Ammon's horn (tissue), 1 donor: ENCODE measurements at regions not wholly inside any gene's neighbourhood (a gene's known extent, or its start where the extent isn't known, plus 50 kb on each side); places are given as distances from the start of the nearest gene placed in this dataset.

Experiments used
- DNase-seq: peaks from one replicate; pipeline ENCODE4 v3.0.0-alpha.2; 2016; ENCODE audit warnings: low spot score

GRCh38 chr7:371119-371778 lies 81.3 kb downstream of the FOXL3 start:
- DNase-seq: no peak

GRCh38 chr7:371779-372545 lies 82.0 kb downstream of the FOXL3 start:
- no peak for DNase-seq

DNA sequence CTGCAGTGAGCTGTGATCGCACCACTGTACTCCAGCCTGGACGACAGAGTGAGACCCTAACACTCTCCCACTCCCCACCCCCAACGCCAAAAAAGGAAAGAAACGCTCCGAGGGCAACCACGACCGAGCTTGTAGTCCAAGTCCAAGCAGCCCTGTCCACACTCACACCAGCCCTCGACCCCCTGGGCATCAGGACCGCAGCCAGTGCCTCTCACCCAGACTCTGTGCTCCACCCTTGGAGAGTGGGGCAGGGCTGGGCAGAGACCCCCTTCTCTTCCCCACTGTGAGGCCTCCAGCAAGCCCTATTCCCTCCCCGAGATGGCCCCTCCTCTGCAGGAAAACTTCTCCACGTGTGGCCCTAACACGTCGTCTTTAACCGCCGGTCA lies 82.6 kb downstream of the FOXL3 start:
- DNase-seq: no peak

DNA sequence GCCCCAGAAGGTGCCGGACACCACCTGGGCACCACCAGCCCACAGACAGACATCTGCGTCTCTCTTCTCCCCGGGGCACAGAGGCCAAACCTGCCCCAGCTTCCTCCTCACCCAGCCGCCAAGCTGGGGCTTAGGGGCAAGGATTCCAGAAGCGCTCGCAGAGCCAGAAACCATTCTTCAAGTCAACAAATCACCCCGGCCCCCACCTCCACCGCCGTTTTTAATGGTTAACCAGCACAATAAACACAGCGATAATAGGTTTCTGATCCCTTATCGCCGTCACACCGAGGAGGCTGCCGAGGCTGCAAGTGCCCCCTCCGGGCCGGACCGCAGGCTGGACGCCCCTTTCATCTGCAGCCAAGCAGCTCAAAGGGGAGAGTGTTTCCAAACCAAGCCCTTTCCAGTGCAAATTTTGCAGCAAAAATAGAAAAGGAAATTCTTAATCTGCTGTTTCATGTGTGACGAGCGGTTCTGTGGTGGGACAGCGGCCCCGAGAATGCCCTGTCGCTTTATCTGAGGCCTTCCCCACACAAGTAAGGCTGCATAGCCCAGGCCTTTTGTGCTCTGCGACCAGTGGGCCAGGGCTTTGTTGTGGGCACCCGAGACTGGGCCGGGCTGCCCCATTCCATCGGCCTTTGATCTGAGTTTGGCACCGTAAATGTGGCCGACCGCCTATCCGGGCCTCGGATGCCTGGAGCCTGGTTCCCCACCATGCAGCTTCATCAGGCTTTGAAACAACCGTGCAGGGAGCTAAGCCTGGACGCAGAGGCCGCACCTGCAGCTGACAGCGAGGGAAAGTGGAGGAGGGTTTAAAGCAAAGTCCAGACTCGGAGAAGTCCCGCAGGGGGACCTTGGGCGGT lies 83.2 kb downstream of the FOXL3 start:
- DNase-seq: no peak

- no peak for DNase-seq
Measured at GRCh38 chr7:373818-374705, 84.1 kb downstream of the FOXL3 start.

DNA sequence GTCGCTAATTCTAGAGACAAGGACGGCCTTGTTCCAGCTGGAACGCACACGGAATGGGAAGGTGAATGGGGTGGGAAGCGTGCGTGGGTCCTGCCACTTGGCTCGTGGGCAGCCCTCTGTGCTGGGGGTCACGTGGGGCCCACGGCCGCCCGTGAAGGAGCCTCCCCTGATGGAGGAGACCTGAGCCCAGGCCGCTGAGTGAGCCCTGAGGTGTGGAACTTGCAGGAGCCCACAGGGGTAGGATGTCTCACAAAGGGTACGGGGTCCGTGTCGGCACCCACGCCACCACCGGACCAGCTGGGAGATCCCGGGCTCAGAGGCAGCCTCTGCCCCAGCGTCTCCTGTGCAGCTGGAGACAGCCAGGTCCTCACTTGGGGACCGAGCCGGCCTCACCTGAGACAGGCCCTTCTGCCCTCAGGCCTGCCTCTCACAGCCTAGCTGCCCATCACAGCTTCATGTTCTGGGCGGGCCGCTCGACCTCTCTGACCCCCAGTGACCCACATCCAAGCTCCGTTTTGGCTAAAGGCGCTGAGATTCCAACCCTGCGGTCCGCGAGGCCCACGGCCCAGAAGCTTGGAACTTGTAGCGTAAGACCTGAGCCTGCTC lies 84.8 kb downstream of the FOXL3 start:
- DNase-seq: no peak

GRCh38 chr7:375321-375831 lies 85.4 kb downstream of the FOXL3 start:
- DNase-seq: no peak

DNA sequence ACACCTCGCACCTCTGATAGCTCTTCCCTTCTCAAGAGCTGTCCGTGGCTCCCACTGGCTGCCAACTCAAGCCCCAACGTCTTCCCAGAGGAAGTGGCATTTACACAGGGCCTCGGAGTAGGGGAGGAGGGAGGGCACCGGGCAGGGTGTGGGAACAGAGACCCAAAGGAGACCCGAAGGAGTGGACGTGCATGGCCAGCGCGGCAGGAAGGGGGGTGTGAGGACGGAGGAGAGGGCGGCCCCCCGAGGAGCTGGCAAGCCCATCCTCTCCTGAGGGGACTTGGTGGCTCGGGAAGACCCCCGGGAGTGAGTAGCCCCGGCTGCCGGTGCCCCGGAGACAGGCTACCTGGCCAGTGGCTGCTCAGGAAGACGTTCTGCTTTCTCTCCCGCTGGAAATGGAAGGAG lies 85.9 kb downstream of the FOXL3 start:
- DNase-seq: no peak

DNA sequence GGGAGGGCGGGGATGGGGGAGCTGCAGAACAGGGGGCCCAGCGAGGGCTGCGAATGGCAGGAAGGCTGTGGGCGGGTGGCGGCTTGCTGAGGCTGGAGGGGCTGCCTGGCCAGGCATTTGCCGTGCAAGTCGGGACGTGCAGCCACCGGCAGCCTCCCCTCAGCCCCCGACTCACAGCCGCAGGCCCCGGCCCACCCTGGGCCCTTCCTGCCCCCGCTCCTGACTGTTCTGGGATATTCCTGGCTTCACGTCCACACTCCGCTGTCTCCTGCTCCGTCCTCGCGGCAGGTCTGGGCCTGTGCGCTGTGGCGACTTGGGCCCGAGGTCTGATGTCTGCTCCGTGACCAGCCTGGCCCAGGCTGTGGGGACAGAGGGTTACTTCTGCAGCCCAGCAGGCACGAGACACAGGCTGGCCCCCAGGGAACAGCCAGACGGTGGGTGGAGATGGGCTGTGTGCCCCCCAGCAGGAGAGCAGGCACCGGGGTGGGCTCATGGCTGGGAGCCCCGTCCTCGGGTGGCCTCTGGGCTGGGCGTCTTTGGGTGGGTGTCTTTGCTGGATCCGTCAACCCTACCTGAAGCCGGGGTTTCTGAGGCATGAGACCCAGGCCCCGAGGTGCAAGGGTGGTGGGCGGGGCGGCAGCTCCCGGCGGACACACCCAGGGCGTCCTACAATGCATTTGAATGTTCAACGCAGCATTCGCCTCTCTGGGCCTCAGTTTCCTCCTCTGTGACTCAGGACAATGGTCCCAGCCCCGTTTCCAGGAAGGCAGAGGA lies 86.5 kb downstream of the FOXL3 start:
- DNase-seq: no peak

- DNase-seq: no peak
Measured at GRCh38 chr7:377080-378040, 87.4 kb downstream of the FOXL3 start.

DNA sequence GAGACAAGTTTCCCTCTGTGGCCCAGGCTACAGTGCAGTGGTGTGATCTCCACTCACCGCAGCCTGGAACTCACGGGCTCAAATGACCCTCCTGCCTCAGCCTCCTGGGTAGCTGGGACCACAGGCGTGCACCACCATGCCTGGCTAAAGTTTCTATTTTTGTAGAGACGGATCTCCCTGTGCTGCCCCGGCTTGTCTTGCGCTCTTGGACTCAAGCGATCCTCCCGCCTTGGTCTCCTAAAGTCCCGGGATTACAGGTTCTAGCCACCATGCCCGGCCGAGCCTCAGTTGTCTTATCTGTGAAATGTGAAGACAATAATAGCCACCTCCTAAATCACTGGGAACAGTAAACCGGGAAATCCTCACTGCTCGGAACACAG lies 88.1 kb downstream of the FOXL3 start:
- no peak for DNase-seq

DNA sequence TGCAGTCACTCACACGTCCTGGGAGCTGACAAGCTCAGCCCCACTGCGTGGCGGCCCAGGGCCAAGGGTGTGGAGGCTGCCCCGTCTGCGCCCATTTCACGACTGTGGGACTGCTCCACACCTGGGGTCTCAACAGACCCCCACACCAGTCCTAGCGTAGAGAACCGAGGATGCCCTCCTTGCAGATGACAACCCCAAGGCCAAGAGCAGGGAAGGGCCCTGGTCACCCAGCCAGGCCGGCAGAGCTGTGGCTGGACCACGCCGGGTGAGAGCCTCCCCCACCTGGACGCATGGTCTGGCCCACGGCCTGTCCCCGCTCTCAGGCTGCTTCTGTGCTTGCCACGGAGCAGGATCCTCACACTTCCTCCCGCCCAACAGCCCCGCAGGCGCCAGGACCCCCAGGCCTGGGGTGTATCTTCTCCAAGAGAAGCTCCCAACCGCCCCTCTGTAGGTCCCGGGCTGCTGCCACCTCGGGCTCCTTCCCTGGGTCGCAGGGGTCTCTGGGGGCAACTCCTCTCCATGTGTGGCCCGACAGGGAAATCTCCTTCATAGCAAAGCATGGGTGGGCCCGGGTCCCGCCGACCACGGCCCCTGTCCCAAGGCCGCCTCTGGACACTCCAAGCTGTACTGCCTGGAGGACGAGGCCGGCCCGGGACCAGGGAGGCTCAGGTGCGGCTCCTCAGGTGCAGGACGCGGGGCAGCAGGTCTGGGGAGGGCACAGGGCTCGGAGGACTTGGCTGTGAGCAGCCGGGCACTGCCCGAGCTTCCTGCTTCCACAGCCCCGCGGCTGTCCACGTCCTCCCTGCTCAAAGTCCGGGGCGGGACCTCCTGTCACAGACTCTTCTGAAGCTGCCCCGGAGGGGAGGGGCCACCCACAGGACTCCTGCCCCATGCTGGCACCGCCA lies 88.8 kb downstream of the FOXL3 start:
- no peak for DNase-seq

DNA sequence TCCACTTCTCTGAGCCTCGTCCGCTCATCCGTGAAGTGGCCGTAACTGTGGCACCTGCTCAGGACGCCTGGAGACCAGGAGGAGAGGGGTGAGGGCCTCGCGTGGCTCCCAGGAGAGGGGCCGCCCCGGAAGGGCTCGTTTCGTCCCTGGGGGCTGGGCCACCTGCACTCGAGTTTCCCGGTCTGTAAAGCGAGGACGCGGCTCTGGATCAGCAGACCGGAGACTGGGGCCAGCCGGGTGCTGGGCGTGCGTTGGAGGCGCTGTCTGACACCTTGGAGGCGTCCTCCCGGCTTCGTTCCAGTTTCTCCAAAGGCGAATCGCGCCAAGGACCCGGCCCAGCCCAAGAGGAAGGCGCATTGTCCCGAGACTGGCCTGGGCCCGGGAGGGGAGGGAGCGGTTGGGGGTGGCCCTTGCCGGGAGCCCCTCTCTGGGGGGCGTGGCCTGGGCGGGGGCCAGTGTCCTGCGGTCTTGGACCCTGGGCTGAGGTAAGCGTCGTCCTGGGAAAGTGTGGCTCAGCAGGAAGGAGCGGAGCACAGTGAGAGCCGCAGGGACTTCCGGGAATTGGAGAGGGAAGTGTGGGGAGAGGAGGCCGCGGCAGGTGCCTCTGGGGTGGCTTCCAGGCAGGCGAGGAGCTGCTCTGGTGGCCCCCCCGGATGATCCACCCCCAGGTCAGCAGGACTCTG lies 89.6 kb downstream of the FOXL3 start:
- DNase-seq: no peak

GRCh38 chr7:380139-380485 lies 90.1 kb downstream of the FOXL3 start:
- DNase-seq: no peak

DNA sequence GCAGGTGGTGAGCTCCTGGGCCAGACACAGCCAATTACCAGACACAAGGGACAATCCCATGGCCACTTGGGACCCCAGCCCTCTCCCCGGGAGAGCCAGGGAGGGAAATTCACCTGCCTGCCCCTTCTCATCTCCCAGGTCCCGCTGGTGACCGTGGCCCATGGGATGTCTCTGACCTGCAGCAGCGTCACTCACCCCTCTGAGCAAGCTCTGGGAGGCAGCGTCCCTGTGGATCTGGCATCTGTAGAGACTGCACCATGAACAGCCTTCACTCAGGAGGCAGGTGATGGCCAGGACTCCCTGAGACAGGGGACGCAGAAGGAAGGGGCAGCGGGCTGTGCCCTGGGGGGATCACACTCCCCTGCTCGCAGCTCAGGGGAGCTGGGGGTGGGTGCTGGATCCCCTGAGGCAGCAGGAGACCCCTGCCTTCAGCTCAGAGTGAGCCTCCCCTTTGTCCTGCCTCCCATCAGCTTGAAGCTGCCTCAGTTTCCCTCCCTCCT lies 90.8 kb downstream of the FOXL3 start:
- DNase-seq: no peak

GRCh38 chr7:381211-382042 lies 91.5 kb downstream of the FOXL3 start:
- DNase-seq: no peak

DNA sequence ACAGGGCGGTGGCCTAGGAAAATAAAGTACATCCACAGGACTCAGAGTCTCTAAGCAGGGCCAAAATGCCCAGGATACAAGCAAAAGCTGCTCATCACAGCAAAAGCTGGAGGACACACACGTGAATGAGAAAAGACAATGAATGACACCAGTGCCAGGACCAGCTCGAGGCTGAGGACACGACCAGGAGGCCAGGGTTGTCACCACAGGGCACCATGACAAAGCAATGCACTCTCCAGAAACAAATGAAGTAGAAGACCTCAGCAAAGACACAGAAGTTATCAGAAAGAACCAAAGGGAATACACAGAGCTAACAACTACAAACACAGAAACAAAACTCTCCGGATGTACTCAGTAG lies 92.1 kb downstream of the FOXL3 start:
- DNase-seq: no peak
